HepG2 (cell line): ENCODE measurements at regions not wholly inside any gene's neighbourhood (a gene's known extent, or its start where the extent isn't known, plus 50 kb on each side); places are given as distances from the start of the nearest gene placed in this dataset.

Experiments used
- ARID2 ChIP-seq: sonication (generic); formaldehyde crosslinking; IDR thresholded peaks from 2 replicates; pipeline ENCODE4 v1.8.1; 2022; ENCODE audit warnings: mild to moderate bottlenecking, missing genetic modification reagents, borderline replicate concordance
- ARNT ChIP-seq: fragments of 450-650 bp; IDR thresholded peaks from 2 replicates; pipeline ENCODE4 v1.6.1; 2017
- CBX2 ChIP-seq, 2 experiments: fragments of 200-600 bp in 1 of 2; sonication (generic); formaldehyde crosslinking in 1 of 2; IDR thresholded peaks; 2 replicates each; pipeline versions ENCODE4 v1.7.0 to v1.8.1; 2018 to 2022; ENCODE audit warnings: low read depth in 2 of 2, low read length in 1 of 2, mild to moderate bottlenecking in 1 of 2, missing genetic modification reagents in 1 of 2
- ETV6 ChIP-seq: sonication (generic); formaldehyde crosslinking; conservative IDR thresholded peaks from 2 replicates; pipeline ENCODE4 v1.4.0; 2020; ENCODE audit warnings: missing genetic modification reagents
- GTF3A ChIP-seq: sonication (generic); formaldehyde crosslinking; conservative IDR thresholded peaks from 2 replicates; pipeline ENCODE4 v1.4.0; 2020; ENCODE audit warnings: mild to moderate bottlenecking, missing genetic modification reagents
- JDP2 ChIP-seq: sonication (generic); formaldehyde crosslinking; IDR thresholded peaks from 2 replicates; pipeline ENCODE4 v1.8.1; 2022; ENCODE audit warnings: missing genetic modification reagents, borderline replicate concordance
- NCOA5 ChIP-seq: sonication (generic); formaldehyde crosslinking; IDR thresholded peaks from 2 replicates; pipeline ENCODE4 v1.4.0; 2020; ENCODE audit warnings: missing genetic modification reagents
- RELA ChIP-seq: sonication (generic); formaldehyde crosslinking; IDR thresholded peaks from 2 replicates; pipeline ENCODE4 v1.4.0; 2020; ENCODE audit warnings: missing genetic modification reagents
- SALL1 ChIP-seq: sonication (generic); formaldehyde crosslinking; IDR thresholded peaks from 2 replicates; pipeline ENCODE4 v1.8.0; 2022; ENCODE audit warnings: mild to moderate bottlenecking, missing genetic modification reagents
- SIX1 ChIP-seq: sonication (generic); formaldehyde crosslinking; IDR thresholded peaks from 2 replicates; pipeline ENCODE4 v1.4.0; 2020; ENCODE audit warnings: missing genetic modification reagents, borderline replicate concordance
- YEATS4 ChIP-seq: sonication (generic); formaldehyde crosslinking; IDR thresholded peaks from 2 replicates; pipeline ENCODE4 v1.4.0; 2020; ENCODE audit warnings: missing genetic modification reagents, borderline replicate concordance
- ZBTB8A ChIP-seq: sonication (generic); formaldehyde crosslinking; IDR thresholded peaks from 2 replicates; pipeline ENCODE4 v1.4.0; 2020; ENCODE audit warnings: mild to moderate bottlenecking, low read depth, missing genetic modification reagents, borderline replicate concordance
- ZNF672 ChIP-seq: sonication (generic); formaldehyde crosslinking; IDR thresholded peaks from 2 replicates; pipeline ENCODE4 v1.8.1; 2022; ENCODE audit warnings: missing genetic modification reagents
- TF ChIP-seq, protein P1 (sequence below): sonication (generic); formaldehyde crosslinking; IDR thresholded peaks from 2 replicates; pipeline ENCODE4 v1.8.0; 2022; ENCODE audit warnings: mild to moderate bottlenecking, missing genetic modification reagents, moderate library complexity
- TF ChIP-seq, protein P2 (sequence below): sonication (generic); formaldehyde crosslinking; IDR thresholded peaks from 2 replicates; pipeline ENCODE4 v1.4.0; 2020; ENCODE audit warnings: missing genetic modification reagents, low read depth, mild to moderate bottlenecking, borderline replicate concordance
- TF ChIP-seq, protein P3 (sequence below): sonication (generic); formaldehyde crosslinking; IDR thresholded peaks from 2 replicates; pipeline ENCODE4 v1.8.1; 2022; ENCODE audit warnings: low read depth, mild to moderate bottlenecking, missing genetic modification reagents
- TF ChIP-seq, protein P4 (sequence below): sonication (generic); formaldehyde crosslinking; IDR thresholded peaks from 2 replicates; pipeline ENCODE4 v1.4.0; 2020; ENCODE audit warnings: mild to moderate bottlenecking, missing genetic modification reagents
- TF ChIP-seq, protein P5 (sequence below): sonication (generic); formaldehyde crosslinking; IDR thresholded peaks from 2 replicates; pipeline ENCODE4 v1.4.0; 2020; ENCODE audit warnings: missing genetic modification reagents
- TF ChIP-seq, protein P6 (sequence below): sonication (generic); formaldehyde crosslinking; IDR thresholded peaks from 2 replicates; pipeline ENCODE4 v1.4.0; 2020; ENCODE audit warnings: missing genetic modification reagents

DNA sequence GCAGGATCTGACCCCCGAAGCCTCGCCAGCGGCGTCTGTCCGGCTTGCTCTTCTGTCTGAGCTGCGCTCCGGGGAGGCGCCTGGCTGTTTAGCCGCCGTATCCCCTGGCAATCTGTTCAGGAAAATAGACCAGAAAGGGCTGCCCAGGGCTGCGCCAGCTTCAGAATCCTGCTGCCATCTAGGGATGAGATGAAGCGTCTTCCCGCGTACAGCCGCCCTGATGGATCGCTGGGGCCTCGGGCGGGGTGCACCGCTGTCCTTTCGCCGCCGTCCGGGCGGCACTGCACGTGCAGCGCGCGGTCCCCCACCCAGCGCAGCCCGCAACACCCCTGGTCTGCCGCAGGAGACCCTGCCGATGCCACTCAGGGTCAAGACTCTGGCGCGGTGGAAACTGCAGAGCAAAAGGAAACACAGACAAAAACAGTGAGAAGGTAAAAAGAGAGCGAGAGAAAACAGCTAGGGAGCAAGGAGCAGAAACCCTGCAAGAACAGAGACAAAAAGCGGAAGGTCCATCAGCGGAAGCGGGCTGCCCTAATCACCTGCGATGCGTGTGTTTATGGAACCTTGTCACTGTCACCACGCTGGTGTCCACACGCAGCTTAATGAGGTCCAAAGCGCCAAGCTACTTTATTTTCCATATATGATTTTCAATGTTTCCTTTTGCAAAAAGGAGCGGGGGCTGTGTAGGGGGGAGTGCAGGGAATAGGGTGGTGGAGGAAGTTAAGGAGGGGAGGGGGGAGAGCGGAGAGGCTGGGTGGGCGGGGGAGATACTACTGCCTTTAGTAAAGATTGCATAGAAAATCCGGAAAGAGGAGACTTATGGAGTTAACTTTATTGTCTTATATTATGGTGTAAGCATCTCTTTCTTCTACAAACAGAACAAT lies 2113.3 kb upstream of the PIK3C3 start (continued):
- TF ChIP-seq, protein P1, sequence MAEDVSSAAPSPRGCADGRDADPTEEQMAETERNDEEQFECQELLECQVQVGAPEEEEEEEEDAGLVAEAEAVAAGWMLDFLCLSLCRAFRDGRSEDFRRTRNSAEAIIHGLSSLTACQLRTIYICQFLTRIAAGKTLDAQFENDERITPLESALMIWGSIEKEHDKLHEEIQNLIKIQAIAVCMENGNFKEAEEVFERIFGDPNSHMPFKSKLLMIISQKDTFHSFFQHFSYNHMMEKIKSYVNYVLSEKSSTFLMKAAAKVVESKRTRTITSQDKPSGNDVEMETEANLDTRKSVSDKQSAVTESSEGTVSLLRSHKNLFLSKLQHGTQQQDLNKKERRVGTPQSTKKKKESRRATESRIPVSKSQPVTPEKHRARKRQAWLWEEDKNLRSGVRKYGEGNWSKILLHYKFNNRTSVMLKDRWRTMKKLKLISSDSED (CRISPR knock-in tag), result no peak
- no peak for TF ChIP-seq YEATS4 (CRISPR knock-in tag)
- TF ChIP-seq SIX1 (CRISPR knock-in tag), result no peak
- TF ChIP-seq, protein P2, sequence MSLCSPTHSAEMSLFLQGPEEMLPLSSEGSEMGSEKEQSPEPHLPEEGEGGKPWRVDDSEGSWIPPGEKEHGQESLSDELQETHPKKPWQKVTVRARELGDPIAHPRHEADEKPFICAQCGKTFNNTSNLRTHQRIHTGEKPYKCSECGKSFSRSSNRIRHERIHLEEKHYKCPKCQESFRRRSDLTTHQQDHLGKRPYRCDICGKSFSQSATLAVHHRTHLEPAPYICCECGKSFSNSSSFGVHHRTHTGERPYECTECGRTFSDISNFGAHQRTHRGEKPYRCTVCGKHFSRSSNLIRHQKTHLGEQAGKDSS (CRISPR knock-in tag), result no peak
- no peak for TF ChIP-seq ARID2 (CRISPR knock-in tag)
- TF ChIP-seq, protein P3, sequence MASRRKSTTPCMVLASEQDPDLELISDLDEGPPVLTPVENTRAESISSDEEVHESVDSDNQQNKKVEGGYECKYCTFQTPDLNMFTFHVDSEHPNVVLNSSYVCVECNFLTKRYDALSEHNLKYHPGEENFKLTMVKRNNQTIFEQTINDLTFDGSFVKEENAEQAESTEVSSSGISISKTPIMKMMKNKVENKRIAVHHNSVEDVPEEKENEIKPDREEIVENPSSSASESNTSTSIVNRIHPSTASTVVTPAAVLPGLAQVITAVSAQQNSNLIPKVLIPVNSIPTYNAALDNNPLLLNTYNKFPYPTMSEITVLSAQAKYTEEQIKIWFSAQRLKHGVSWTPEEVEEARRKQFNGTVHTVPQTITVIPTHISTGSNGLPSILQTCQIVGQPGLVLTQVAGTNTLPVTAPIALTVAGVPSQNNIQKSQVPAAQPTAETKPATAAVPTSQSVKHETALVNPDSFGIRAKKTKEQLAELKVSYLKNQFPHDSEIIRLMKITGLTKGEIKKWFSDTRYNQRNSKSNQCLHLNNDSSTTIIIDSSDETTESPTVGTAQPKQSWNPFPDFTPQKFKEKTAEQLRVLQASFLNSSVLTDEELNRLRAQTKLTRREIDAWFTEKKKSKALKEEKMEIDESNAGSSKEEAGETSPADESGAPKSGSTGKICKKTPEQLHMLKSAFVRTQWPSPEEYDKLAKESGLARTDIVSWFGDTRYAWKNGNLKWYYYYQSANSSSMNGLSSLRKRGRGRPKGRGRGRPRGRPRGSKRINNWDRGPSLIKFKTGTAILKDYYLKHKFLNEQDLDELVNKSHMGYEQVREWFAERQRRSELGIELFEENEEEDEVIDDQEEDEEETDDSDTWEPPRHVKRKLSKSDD (CRISPR knock-in tag), result no peak
- no peak for TF ChIP-seq ZNF672 (CRISPR knock-in tag)
- no peak for TF ChIP-seq RELA (CRISPR knock-in tag)
- TF ChIP-seq, protein P4, sequence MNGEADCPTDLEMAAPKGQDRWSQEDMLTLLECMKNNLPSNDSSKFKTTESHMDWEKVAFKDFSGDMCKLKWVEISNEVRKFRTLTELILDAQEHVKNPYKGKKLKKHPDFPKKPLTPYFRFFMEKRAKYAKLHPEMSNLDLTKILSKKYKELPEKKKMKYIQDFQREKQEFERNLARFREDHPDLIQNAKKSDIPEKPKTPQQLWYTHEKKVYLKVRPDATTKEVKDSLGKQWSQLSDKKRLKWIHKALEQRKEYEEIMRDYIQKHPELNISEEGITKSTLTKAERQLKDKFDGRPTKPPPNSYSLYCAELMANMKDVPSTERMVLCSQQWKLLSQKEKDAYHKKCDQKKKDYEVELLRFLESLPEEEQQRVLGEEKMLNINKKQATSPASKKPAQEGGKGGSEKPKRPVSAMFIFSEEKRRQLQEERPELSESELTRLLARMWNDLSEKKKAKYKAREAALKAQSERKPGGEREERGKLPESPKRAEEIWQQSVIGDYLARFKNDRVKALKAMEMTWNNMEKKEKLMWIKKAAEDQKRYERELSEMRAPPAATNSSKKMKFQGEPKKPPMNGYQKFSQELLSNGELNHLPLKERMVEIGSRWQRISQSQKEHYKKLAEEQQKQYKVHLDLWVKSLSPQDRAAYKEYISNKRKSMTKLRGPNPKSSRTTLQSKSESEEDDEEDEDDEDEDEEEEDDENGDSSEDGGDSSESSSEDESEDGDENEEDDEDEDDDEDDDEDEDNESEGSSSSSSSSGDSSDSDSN (CRISPR knock-in tag), result peak; percentile 59
- no peak for TF ChIP-seq CBX2 (IDR thresholded peaks at IDR 0.05; ENCODE audit: low read depth, low read length)
- TF ChIP-seq CBX2 (CRISPR knock-in tag; IDR thresholded peaks at IDR 0.05; ENCODE audit: low read depth), result no peak
- TF ChIP-seq ZBTB8A (CRISPR knock-in tag), result no peak
- TF ChIP-seq, protein P5, sequence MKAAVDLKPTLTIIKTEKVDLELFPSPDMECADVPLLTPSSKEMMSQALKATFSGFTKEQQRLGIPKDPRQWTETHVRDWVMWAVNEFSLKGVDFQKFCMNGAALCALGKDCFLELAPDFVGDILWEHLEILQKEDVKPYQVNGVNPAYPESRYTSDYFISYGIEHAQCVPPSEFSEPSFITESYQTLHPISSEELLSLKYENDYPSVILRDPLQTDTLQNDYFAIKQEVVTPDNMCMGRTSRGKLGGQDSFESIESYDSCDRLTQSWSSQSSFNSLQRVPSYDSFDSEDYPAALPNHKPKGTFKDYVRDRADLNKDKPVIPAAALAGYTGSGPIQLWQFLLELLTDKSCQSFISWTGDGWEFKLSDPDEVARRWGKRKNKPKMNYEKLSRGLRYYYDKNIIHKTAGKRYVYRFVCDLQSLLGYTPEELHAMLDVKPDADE (CRISPR knock-in tag), result no peak
- no peak for TF ChIP-seq JDP2 (CRISPR knock-in tag)
- TF ChIP-seq, protein P6, sequence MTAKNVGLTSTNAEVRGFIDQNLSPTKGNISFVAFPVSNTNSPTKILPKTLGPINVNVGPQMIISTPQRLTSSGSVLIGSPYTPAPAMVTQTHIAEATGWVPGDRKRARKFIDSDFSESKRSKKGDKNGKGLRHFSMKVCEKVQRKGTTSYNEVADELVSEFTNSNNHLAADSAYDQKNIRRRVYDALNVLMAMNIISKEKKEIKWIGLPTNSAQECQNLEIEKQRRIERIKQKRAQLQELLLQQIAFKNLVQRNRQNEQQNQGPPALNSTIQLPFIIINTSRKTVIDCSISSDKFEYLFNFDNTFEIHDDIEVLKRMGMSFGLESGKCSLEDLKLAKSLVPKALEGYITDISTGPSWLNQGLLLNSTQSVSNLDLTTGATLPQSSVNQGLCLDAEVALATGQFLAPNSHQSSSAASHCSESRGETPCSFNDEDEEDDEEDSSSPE (CRISPR knock-in tag), result no peak; the same call in 1 of the 2 replicates
- TF ChIP-seq SALL1 (CRISPR knock-in tag), result peak; percentile 46; the same call in 1 of the 2 replicates
- TF ChIP-seq NCOA5 (CRISPR knock-in tag), result no peak
- no peak for TF ChIP-seq GTF3A
- no peak for TF ChIP-seq ETV6 (CRISPR knock-in tag)
- no peak for TF ChIP-seq ARNT
